Activated T-helper 1 cell treated with Interleukin-2 at 50 U/mL for 16 hours (primary cell): ENCODE measurements at regions not wholly inside any gene's neighbourhood (a gene's known extent, or its start where the extent isn't known, plus 50 kb on each side); places are given as distances from the start of the nearest gene placed in this dataset.
"Not testable (repeated sequence)": the region's sequence is repeated elsewhere in the genome, so short reads cannot be mapped to it uniquely, and the experiment has no call there.

Source experiments
- DNase-seq: peaks from one replicate; pipeline ENCODE4 v3.0.0-alpha.2; 2020; ENCODE audit warnings: low read depth

DNA sequence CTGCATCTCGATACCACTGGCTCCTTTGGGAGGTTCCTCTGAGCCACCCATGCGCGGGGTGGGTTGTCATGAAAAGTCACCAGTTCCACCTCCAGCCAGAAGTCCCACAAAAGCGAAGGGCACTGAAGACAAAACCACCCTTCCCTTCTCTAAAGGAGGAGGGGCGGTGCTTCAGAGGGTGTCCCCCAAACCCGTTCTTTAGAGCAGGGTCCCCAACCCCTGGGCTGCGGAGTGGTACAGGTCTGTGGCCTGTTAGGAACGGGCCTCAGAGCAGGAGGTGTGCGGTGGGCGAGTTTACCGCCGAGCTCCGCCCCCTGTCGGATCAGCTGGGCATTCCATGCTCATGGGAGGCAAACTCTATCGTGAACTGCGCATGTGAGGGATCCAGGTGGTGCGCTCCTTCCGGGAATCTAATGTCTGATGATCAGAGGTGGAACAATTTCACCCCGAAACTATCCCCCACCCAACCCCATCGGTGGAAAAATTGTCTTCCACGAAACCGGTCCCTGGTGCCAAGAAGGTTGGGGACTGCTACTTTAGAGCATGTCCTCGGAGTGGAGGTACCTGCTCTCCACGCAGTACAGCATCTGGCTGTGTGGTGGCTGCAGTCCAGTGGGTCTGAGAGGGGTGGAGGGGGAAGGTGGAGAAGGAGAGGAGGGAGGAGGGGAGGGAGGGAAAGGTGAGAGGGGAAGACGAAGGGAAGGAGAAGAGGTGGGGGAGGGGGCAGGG is 72.9 kb upstream of the SEPTIN5 start:
- DNase-seq = no peak

DNA sequence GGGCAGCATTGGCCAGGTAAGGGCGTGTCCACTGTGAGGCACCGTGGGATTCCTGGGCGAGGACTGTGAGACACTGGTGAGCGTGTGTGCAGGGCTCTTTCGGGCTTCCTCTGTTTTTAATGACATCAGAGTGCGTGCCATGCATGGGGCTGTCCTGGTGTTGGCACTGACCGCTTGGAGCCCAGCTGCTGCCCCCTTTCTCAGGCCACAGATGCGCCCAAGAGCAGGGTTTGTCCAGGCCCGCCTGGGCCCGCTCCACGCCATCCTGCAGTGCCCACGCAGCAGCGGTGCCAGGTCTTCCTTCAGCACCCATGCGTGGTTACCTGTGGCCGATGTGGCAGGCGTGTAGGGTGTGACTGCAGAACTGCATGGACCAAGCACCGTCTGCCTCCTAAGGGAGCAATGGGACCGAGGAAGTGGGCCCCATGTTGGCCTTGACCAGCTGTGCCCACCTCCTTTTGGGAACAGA is 72.3 kb upstream of the SEPTIN5 start:
- DNase-seq = no peak

- no peak for DNase-seq
Measured at GRCh38 chr22:19643448-19644313, 70.6 kb upstream of the SEPTIN5 start.

GRCh38 chr22:19644314-19645223 is 69.7 kb upstream of the SEPTIN5 start:
- DNase-seq = no peak

DNA sequence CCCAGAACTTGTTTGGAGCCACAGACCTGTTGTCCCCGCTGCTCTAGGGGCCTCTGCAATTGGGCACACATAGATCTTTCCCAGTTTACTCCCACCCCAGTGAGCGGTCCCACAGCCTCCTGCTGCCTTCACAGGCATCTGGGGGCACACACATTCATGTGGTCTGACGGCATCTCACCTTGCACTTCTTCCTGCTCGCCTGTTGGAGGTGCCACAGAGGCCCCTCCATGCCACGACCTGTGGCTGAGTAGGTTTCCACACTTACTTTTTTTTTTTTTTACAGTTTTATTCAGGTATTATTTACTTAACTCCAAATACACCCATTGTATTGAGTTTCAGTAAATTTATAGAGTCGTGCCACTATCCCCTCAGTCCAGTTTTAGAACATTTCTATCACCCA is 68.9 kb upstream of the SEPTIN5 start:
- no peak for DNase-seq

GRCh38 chr22:19645905-19646304 is 68.4 kb upstream of the SEPTIN5 start:
- DNase-seq = no peak

GRCh38 chr22:19646383-19646782 is 67.9 kb upstream of the SEPTIN5 start:
- DNase-seq = no peak

GRCh38 chr22:19648419-19648929 is 65.8 kb upstream of the SEPTIN5 start:
- DNase-seq = no peak

GRCh38 chr22:19652316-19652715 is 62.0 kb upstream of the SEPTIN5 start:
- no peak for DNase-seq

- DNase-seq = no peak
Measured at GRCh38 chr22:19654338-19654987, 59.8 kb upstream of the SEPTIN5 start.

DNA sequence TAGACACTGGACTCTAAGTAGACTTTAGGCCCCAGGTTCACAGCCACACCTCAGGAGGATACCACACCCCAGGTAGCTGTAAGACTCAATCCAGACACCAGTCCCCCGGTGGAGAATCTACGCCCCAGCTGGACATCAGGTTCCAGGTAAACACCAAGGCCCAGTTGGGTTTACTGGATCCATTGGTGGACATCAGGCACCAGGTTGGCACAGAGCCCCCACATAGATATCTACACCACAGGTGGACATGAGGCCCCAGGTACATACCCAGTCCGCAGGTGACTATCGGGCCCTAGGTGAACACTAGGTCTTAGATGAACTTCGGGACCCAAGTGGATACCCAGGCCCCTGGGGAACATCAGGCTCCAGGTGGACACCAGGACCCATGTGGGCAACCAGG is 58.9 kb upstream of the SEPTIN5 start:
- no peak for DNase-seq

- DNase-seq = no peak
Measured at GRCh38 chr22:19656541-19657251, 57.6 kb upstream of the SEPTIN5 start.

DNA sequence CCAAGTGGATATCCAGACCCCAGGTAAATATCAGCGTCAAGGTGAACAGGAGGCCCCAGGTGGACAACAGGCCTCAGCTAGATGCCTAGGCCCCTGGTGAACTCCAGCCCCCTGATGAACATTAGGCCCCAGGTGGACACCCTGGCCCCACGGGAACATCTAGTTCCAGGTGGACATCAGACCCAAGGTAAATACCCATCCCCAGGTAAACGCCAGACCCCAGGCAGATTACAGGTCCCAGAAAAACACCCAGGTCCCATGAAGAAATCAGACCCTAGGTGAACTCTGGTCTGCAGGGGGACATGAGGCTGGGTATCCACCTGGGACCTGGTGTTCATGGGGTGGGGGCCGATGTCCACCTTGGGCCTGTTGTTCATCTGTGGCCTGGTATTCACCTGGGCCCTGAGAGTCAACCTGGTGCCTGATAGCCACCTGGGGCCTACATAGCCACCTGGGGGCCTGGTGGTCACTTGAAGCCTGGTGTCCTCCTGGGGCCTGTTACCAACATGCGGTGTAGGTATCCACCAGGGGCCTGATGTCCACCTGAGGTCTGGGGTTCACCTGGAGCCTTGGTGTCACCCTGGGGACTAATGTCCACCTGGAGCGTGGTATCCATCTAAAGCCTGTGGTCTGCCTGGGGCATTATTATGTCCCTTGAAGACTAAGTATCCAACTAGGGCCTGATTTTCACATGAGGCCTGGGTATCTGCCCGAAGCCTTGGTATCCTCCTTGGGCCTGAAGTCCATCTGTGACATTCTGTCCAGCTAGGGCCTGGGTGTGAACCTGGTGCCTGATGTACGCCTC is 56.8 kb upstream of the SEPTIN5 start:
- DNase-seq = no peak

DNA sequence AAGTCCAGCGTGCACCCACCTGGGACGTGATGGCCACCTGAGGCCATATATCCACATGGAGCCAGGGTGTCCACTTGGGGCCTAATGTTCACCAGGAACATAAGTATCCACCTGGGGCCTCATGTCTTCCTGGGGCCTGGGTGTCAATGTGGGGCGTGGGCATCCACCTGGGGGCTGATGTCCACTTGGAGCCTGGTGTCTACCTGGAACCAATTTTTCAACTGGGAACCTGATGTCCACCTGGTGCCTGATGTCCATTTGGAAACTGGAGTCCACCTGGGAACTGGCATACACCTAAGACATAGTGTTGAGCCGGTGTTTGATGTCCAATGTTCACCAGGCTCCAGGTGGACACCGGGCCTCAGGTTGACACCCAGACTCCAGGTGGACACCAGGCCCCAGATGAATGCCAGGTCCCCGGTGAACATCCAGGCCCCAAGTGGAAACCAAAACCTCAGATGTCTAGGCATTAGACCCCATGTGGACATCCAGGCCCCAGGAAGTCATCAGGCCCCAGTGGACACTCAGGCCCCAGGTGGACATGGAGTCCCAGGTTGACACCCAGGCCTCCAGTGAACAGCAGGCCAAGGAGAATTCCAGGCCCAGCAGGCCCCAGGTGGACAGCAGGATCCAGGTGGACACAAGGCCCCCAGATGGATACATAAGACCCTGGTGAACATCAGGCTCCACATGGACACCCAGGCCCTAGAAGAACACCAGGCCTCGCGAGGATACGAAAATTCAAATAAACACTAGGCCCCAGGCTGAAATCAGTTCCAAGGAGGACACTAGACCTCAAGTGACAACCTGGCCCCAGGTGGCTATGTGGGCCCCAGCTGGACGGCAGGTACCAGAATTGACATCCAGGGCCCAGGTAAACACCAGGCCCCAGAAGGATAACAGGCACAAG is 56.0 kb upstream of the SEPTIN5 start:
- no peak for DNase-seq

GRCh38 chr22:19658967-19659804 is 55.1 kb upstream of the SEPTIN5 start:
- DNase-seq = no peak

DNA sequence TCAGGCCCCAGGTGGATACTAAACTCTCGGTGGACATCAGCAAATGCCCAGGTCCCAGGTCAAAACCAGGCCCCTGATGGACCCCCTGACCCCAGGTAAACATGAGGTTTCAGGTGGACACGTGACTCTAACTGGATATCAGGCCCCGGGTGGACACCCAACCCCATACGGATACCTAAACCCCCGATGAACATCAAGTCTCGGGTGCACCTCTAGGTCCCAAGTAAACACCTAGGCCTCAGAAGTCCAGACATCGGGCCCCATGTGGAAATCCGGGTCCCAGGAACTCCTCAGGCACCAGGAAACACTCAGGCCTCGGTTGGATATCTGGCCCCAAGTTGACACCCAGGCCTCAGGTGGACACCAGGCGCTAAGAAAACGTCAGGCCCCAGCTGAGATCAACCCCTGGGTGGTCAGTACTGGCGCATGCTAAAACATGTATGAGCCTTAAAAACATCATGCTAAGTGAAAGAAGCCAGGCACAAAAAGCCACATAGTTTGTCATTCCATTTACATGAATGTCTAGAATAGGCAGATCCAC is 54.4 kb upstream of the SEPTIN5 start:
- no peak for DNase-seq

DNA sequence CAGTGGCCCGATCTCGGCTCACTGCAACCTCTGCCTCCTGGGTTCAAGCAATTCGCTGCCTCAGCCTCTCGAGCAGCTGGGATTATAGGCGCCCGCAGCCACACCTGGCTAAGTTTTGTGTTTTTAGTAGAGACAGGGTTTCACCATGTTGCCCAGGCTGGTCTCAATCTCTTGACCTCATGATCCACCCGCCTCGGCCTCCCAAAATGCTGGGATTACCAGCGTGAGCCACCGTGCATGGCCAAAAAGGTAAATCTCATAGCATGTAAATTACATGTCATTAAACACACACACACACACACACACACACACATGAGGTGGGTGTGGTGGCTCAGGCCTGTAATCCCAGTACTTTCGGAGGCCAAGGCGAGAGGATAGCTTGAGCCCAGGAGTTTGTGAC is 53.7 kb upstream of the SEPTIN5 start:
- not testable (repeated sequence) for DNase-seq

GRCh38 chr22:19661156-19661555 is 53.1 kb upstream of the SEPTIN5 start:
- no peak for DNase-seq
